ENCODE measurements at regions not wholly inside any gene's neighbourhood (a gene's known extent, or its start where the extent isn't known, plus 50 kb on each side); places are given as distances from the start of the nearest gene placed in this dataset.

DNA sequence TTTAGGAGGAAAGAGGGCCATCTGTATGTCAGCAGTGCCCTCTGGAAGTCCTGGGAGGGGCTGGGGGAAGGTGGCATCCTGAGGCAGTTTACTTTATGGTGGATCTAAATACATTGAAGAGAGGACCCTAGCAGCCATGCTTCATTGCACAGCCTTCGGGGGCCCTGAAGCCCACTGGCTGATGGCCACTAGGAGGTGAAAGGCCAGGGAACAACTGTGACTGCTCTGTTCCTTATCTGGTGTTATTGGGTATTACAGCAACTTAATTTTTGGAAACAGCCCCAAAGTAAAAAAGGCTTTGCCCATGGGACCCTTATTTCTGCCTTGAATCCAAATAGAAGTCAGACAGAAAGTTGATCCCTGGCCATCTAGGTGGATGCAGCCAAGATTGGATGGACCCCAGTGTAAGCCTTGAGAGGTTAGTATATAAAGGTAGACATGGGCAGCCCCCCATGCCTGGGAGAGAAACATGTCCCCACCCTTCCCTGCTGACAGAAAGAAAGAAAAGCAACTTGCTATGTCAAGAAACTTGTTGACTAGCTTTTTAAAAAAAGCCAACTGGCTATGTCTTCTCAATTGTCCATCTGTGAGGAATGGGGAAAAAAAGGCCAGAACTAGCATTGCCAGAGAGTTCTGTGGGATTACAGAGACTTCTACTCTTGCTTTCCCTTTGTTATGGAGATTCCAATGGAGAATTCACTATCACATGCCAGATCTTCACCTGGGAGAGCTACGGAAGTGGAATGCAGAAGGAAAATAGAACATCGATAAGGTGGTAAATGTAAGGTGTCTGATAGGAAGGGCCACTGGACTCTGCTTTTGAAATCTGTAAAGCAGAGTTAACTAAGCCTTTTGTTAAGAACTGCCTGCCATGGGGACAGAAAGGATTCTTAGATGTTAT, 58.6 kb upstream of the OSR1 start:
- H3K36me3 ChIP-seq (ENCODE audit: control insufficient read depth in 2 of 2, insufficient read depth in 2 of 2, low read length in 2 of 2): no peaks in the 10 kb centered on the region
- H3K4me3 ChIP-seq (ENCODE audit: low read length in 2 of 2): no peak overlapping the region
- H3K4me1 ChIP-seq (ENCODE audit: control insufficient read depth, insufficient read depth, low read length): no peaks in the 10 kb centered on the region
- peaks cover 0 to 2% of the 10 kb centered on the region in 2 donors for H3K9me3 ChIP-seq (ENCODE audit: control insufficient read depth in 2 of 2, low read length in 2 of 2)
- no peak overlapping the region for H3K27ac ChIP-seq (ENCODE audit: low read length)
- no peaks in the 10 kb centered on the region for H3K27me3 ChIP-seq (ENCODE audit: control insufficient read depth in 1 of 2, insufficient read depth in 2 of 2, low read length in 2 of 2)
- H3K9ac ChIP-seq (ENCODE audit: low read length in 2 of 2): no peak overlapping the region

DNA sequence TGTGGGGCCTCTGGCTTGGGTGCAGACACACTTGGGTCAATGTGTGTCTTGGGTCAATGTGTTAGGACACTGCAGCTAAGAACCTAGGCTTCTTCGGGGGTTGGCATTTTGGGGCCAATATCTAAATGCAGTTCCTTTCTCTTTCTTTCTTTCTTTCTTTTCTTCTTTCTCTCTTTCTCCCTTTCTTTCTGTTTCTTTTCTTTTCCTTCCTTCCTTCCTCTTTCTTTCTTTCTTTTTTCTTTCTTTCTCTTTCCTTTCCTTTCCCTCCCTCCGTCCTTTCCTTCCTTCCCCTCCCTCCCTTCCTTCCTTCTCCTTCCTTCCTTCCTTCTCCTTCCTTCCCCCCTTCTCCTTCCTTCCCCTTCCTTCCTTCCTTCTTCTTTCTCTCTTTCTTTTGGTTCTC, 57.7 kb upstream of the OSR1 start:
- H3K9me3 ChIP-seq (ENCODE audit: control insufficient read depth in 2 of 2, low read length in 2 of 2): peaks cover 0 to 2% of the 10 kb centered on the region in 2 donors
- no peaks in the 10 kb centered on the region for H3K27me3 ChIP-seq (ENCODE audit: control insufficient read depth in 1 of 2, insufficient read depth in 2 of 2, low read length in 2 of 2)
- H3K4me1 ChIP-seq (ENCODE audit: control insufficient read depth, insufficient read depth, low read length): no peaks in the 10 kb centered on the region
- no peak overlapping the region for H3K9ac ChIP-seq (ENCODE audit: low read length in 2 of 2)
- no peaks in the 10 kb centered on the region for H3K36me3 ChIP-seq (ENCODE audit: control insufficient read depth in 2 of 2, insufficient read depth in 2 of 2, low read length in 2 of 2)
- no peak overlapping the region for H3K27ac ChIP-seq (ENCODE audit: low read length)
- no peak overlapping the region for H3K4me3 ChIP-seq (ENCODE audit: low read length in 2 of 2)

- Histone ChIP-seq H3K4me1 (ENCODE audit: control insufficient read depth, insufficient read depth, low read length) (no peaks in the 10 kb centered on the region), H3K9me3 (ENCODE audit: control insufficient read depth in 2 of 2, low read length in 2 of 2) (no peaks in the 10 kb centered on the region), H3K4me3 (ENCODE audit: low read length in 2 of 2) (no peak overlapping the region), H3K27ac (ENCODE audit: low read length) (no peak overlapping the region), H3K9ac (ENCODE audit: low read length in 2 of 2) (no peak overlapping the region), H3K36me3 (ENCODE audit: control insufficient read depth in 2 of 2, insufficient read depth in 2 of 2, low read length in 2 of 2) (no peaks in the 10 kb centered on the region), H3K27me3 (ENCODE audit: control insufficient read depth in 1 of 2, insufficient read depth in 2 of 2, low read length in 2 of 2) (no peaks in the 10 kb centered on the region)
These were observed 50.6 kb upstream of the OSR1 start for GRCh38 chr2:19409046-19409445.

DNA sequence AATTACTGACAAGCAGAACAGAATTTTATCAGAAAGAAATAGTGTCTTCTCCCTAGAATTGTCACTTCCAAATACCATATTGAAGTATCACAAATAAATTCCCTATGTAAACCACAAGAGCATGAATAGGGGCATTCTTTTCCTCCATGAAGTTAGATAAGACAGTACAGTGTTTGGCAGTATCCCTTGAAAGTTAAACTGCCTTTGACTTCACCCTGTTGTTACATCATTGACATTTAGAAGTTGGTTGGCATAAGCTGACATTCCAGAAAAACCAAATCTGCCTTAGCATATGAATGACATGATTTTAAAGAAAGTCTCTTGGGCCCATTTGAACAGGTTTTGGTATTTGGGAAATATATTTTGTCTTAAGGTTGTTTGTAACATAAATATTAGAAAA, 50.2 kb upstream of the OSR1 start:
- Histone ChIP-seq H3K9ac (ENCODE audit: low read length in 2 of 2) (no peak overlapping the region), H3K4me1 (ENCODE audit: control insufficient read depth, insufficient read depth, low read length) (no peaks in the 10 kb centered on the region), H3K36me3 (ENCODE audit: control insufficient read depth in 2 of 2, insufficient read depth in 2 of 2, low read length in 2 of 2) (no peaks in the 10 kb centered on the region), H3K4me3 (ENCODE audit: low read length in 2 of 2) (no peak overlapping the region), H3K9me3 (ENCODE audit: control insufficient read depth in 2 of 2, low read length in 2 of 2) (no peaks in the 10 kb centered on the region), H3K27ac (ENCODE audit: low read length) (no peak overlapping the region), H3K27me3 (ENCODE audit: control insufficient read depth in 1 of 2, insufficient read depth in 2 of 2, low read length in 2 of 2) (no peaks in the 10 kb centered on the region)
